HepG2 (cell line): ENCODE measurements at regions not wholly inside any gene's neighbourhood (a gene's known extent, or its start where the extent isn't known, plus 50 kb on each side); places are given as distances from the start of the nearest gene placed in this dataset.

Experiments used
- ATF1 ChIP-seq: IDR thresholded peaks from 2 replicates; pipeline ENCODE4 v1.6.1; 2016; ENCODE audit warnings: mild to moderate bottlenecking, control low read depth
- ATF7 ChIP-seq, 2 experiments: fragments of 450-650 bp in 1 of 2; sonication (generic) in 1 of 2; formaldehyde crosslinking in 1 of 2; IDR thresholded peaks; 2 replicates each; pipeline versions ENCODE4 v1.4.0 to v1.6.1; 2016 to 2020; ENCODE audit warnings: antibody characterized with exemption in 1 of 2, mild to moderate bottlenecking in 1 of 2, missing genetic modification reagents in 1 of 2
- BRF2 ChIP-seq: sonication (generic); formaldehyde crosslinking; IDR thresholded peaks from 2 replicates; pipeline ENCODE4 v1.8.1; 2022; ENCODE audit warnings: mild to moderate bottlenecking, missing genetic modification reagents
- CAMTA2 ChIP-seq: sonication (generic); formaldehyde crosslinking; IDR thresholded peaks from 2 replicates; pipeline ENCODE4 v1.4.0; 2020; ENCODE audit warnings: mild to moderate bottlenecking, missing genetic modification reagents, borderline replicate concordance
- HOXA5 ChIP-seq: sonication (generic); formaldehyde crosslinking; IDR thresholded peaks from 2 replicates; pipeline ENCODE4 v1.4.0; 2020; ENCODE audit warnings: missing genetic modification reagents
- HOXA7 ChIP-seq: sonication (generic); formaldehyde crosslinking; IDR thresholded peaks from 2 replicates; pipeline ENCODE4 v1.8.1; 2022; ENCODE audit warnings: mild to moderate bottlenecking, missing genetic modification reagents, moderate library complexity
- IRF2 ChIP-seq: IDR thresholded peaks from 2 replicates; pipeline ENCODE4 v1.6.1; 2018; ENCODE audit warnings: missing genetic modification reagents, missing compliant biosample characterization
- KDM5A ChIP-seq: fragments of 200-600 bp; sonication (generic); IDR thresholded peaks from 2 replicates; pipeline ENCODE4 v1.7.0; 2018; ENCODE audit warnings: antibody characterized with exemption, mild to moderate bottlenecking, low read length, borderline replicate concordance
- KDM6A ChIP-seq: IDR thresholded peaks from 2 replicates; pipeline ENCODE4 v1.6.1; 2016; ENCODE audit warnings: low read depth
- MATR3 ChIP-seq: sonication (generic); formaldehyde crosslinking; IDR thresholded peaks from 2 replicates; pipeline ENCODE4 v1.4.0; 2020; ENCODE audit warnings: missing genetic modification reagents
- NFKBIZ ChIP-seq: IDR thresholded peaks from 2 replicates; pipeline ENCODE4 v1.6.1; 2018; ENCODE audit warnings: missing genetic modification reagents, missing compliant biosample characterization
- POGZ ChIP-seq: sonication (generic); formaldehyde crosslinking; IDR thresholded peaks from 2 replicates; pipeline ENCODE4 v1.4.0; 2020; ENCODE audit warnings: mild to moderate bottlenecking, missing genetic modification reagents
- RELA ChIP-seq: sonication (generic); formaldehyde crosslinking; IDR thresholded peaks from 2 replicates; pipeline ENCODE4 v1.4.0; 2020; ENCODE audit warnings: missing genetic modification reagents
- RNF219 ChIP-seq: sonication (generic); formaldehyde crosslinking; IDR thresholded peaks from 2 replicates; pipeline ENCODE4 v1.5.0; 2020; ENCODE audit warnings: mild to moderate bottlenecking, missing genetic modification reagents
- TBL1XR1 ChIP-seq: fragments of 150-350 bp; IDR thresholded peaks from 2 replicates; pipeline ENCODE4 v1.6.1; 2014; ENCODE audit warnings: borderline replicate concordance, low read length; ENCODE audit not compliant: partially characterized antibody
- TCF7 ChIP-seq: sonication (generic); IDR thresholded peaks from 2 replicates; pipeline ENCODE4 v1.6.1; 2016; ENCODE audit warnings: antibody characterized with exemption, low read depth
- TGIF2 ChIP-seq: IDR thresholded peaks from 2 replicates; pipeline ENCODE4 v1.6.1; 2016; ENCODE audit warnings: control low read depth, missing compliant biosample characterization
- THYN1 ChIP-seq: sonication (generic); formaldehyde crosslinking; IDR thresholded peaks from 2 replicates; pipeline ENCODE4 v1.8.1; 2023; ENCODE audit warnings: low read depth, mild to moderate bottlenecking, moderate library complexity, missing genetic modification reagents, borderline replicate concordance
- ZBTB38 ChIP-seq: sonication (generic); formaldehyde crosslinking; IDR thresholded peaks from 2 replicates; pipeline ENCODE4 v1.5.1; 2020; ENCODE audit warnings: mild to moderate bottlenecking, missing genetic modification reagents
- ZNF12 ChIP-seq: sonication (generic); formaldehyde crosslinking; IDR thresholded peaks from 2 replicates; pipeline ENCODE4 v1.5.0; 2020; ENCODE audit warnings: missing genetic modification reagents
- ZNF33B ChIP-seq: sonication (generic); formaldehyde crosslinking; IDR thresholded peaks from 2 replicates; pipeline ENCODE4 v1.5.1; 2020; ENCODE audit warnings: mild to moderate bottlenecking, missing genetic modification reagents
- ZNF362 ChIP-seq: sonication (generic); formaldehyde crosslinking; IDR thresholded peaks from 2 replicates; pipeline ENCODE4 v1.4.0; 2020; ENCODE audit warnings: missing genetic modification reagents, mild to moderate bottlenecking, borderline replicate concordance
- ZNF557 ChIP-seq: sonication (generic); formaldehyde crosslinking; IDR thresholded peaks from 2 replicates; pipeline ENCODE4 v1.4.0; 2020; ENCODE audit warnings: missing genetic modification reagents
- ZNF615 ChIP-seq: sonication (generic); formaldehyde crosslinking; IDR thresholded peaks from 2 replicates; pipeline ENCODE4 v1.5.0; 2020; ENCODE audit warnings: mild to moderate bottlenecking, missing genetic modification reagents, borderline replicate concordance
- ZNF616 ChIP-seq: sonication (generic); formaldehyde crosslinking; IDR thresholded peaks from 2 replicates; pipeline ENCODE4 v1.5.0; 2020; ENCODE audit warnings: low read depth, mild to moderate bottlenecking, missing genetic modification reagents
- ZNF670 ChIP-seq: sonication (generic); formaldehyde crosslinking; IDR thresholded peaks from 2 replicates; pipeline ENCODE4 v1.8.0; 2022; ENCODE audit warnings: mild to moderate bottlenecking, missing genetic modification reagents, borderline replicate concordance
- ZNF678 ChIP-seq: sonication (generic); formaldehyde crosslinking; IDR thresholded peaks from 2 replicates; pipeline ENCODE4 v1.4.0; 2020; ENCODE audit warnings: mild to moderate bottlenecking, missing genetic modification reagents
- TF ChIP-seq, protein P1 (sequence below): sonication (generic); formaldehyde crosslinking; IDR thresholded peaks from 2 replicates; pipeline ENCODE4 v1.4.0; 2020; ENCODE audit warnings: mild to moderate bottlenecking, missing genetic modification reagents

GRCh38 chr1:67534627-67535065 is 104.4 kb upstream of the SERBP1 start (continued):
- TF ChIP-seq ZNF557 (peak; percentile 72; the same call in 1 of the 2 replicates), ZNF670 (no peak), THYN1 (CRISPR knock-in tag) (no peak), ZNF33B (CRISPR knock-in tag) (no peak; the same call in 1 of the 2 replicates), RELA (0 out of 2 replicates have a peak, but pooled peaks have one; percentile 32), ZNF362 (CRISPR knock-in tag) (0 out of 2 replicates have a peak, but pooled peaks have one; percentile 59), TCF7 (peak; percentile 100), HOXA5 (CRISPR knock-in tag) (peak; percentile 76; the same call in 1 of the 2 replicates), ZNF678 (CRISPR knock-in tag) (no peak), NFKBIZ (0 out of 2 replicates have a peak, but pooled peaks have one; percentile 81), TBL1XR1 (peak; percentile 92), RNF219 (peak; percentile 83; the same call in 1 of the 2 replicates), ZBTB38 (CRISPR knock-in tag) (no peak), BRF2 (peak; percentile 78; the same call in 1 of the 2 replicates), MATR3 (no peak), TGIF2 (CRISPR knock-in tag) (peak; percentile 78; the same call in 1 of the 2 replicates), ATF7 (IDR thresholded peaks at IDR 0.05) (0 out of 2 replicates have a peak, but pooled peaks have one; percentile 20), ATF7 (CRISPR knock-in tag; IDR thresholded peaks at IDR 0.05) (peak; percentile 86; the same call in 1 of the 2 replicates), ZNF616 (no peak), ATF1 (peak; percentile 82), POGZ (CRISPR knock-in tag) (peak; percentile 84), CAMTA2 (no peak), KDM5A (no peak), ZNF615 (CRISPR knock-in tag) (0 out of 2 replicates have a peak, but pooled peaks have one; percentile 41), HOXA7 (no peak), ZNF12 (CRISPR knock-in tag) (peak; percentile 43; the same call in 1 of the 2 replicates), IRF2 (CRISPR knock-in tag) (peak; percentile 89), KDM6A (CRISPR knock-in tag) (peak; percentile 99)
- TF ChIP-seq, protein P1, sequence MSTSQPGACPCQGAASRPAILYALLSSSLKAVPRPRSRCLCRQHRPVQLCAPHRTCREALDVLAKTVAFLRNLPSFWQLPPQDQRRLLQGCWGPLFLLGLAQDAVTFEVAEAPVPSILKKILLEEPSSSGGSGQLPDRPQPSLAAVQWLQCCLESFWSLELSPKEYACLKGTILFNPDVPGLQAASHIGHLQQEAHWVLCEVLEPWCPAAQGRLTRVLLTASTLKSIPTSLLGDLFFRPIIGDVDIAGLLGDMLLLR = no peak
